Urinary bladder (tissue), 3 donors: ENCODE measurements at regions not wholly inside any gene's neighbourhood (a gene's known extent, or its start where the extent isn't known, plus 50 kb on each side); places are given as distances from the start of the nearest gene placed in this dataset.

Source experiments
- DNase-seq: peaks from one replicate; pipeline ENCODE4 v3.0.0-alpha.2; 2015; ENCODE audit errors: extremely low spot score
- H3K27ac ChIP-seq: one replicate; pipeline ENCODE4 v1.5.1; 2013; ENCODE audit warnings: low read depth, mild to moderate bottlenecking, moderate library complexity
- H3K36me3 ChIP-seq: one replicate; pipeline ENCODE4 v1.6.1; 2013; ENCODE audit warnings: mild to moderate bottlenecking, moderate library complexity; ENCODE audit not compliant: insufficient read depth
- H3K4me1 ChIP-seq: one replicate; pipeline ENCODE4 v1.6.1; 2013; ENCODE audit warnings: mild to moderate bottlenecking, moderate library complexity; ENCODE audit not compliant: insufficient read depth
- H3K4me3 ChIP-seq: one replicate; pipeline ENCODE4 v1.5.1; 2013; ENCODE audit warnings: low read depth, low read length
- WGBS: extraction: QIAGEN DNeasy Blood & Tissue Kit; methylation state at CpG from one replicate; pipeline ENCODE4 v1.1.7; 2013; 5-methylcytosine and 5-hydroxymethylcytosine counted together
- donor health status: healthy with polysubstance abuse.
- donor health status: healthy.

DNA sequence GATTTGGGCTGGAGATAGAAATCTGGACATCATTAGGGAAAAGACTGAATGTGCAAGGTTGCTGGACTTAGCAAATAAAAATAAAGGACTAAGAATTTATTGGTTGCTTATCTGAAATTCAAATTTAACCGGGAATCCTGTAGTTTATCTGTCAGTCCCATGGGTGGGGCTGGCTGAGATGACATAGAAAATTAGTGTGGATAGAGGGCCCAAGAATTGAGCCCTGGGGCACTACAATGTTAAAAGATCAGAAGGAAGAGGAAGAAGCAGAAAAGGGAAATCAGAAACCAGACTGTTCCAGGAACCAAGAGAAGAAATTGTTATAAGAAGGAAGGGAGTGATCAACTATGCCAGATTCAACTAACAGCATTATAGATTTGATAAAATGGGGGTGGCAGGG lies 96.7 kb upstream of the CCDC196 start:
- H3K4me3 ChIP-seq = no peak overlapping the region

DNA sequence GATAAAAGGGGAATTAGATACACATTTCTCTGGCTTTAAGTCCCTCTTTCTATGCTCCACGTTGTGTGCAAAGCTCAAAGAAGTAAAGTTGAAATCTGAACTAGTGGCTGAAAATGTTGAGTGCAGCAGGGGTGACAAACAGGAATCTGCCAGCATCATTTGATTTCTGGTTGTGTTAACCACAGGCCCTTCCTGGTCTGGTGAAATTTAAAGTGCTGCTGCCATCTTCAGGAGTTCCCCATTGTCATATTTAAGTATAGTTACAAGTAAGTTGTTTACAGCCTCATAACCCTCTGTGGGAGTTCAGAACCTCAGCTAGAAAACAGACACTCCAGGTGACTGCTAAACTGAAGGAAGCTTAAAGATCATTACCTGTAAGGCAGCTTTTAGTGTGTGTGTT lies 90.9 kb upstream of the CCDC196 start:
- no peak overlapping the region for H3K27ac ChIP-seq
- WGBS = 18% methylated on average over 1 of the region's 1 CpG

More for the DNA sequence above, 96.7 kb upstream of the CCDC196 start:
- H3K4me1 ChIP-seq = no peaks in the 10 kb centered on the region
- DNase-seq = no peak
- WGBS = 47% methylated on average over 1 of the region's 1 CpG
- no peaks in the 10 kb centered on the region for H3K36me3 ChIP-seq
- no peak overlapping the region for H3K27ac ChIP-seq

DNA sequence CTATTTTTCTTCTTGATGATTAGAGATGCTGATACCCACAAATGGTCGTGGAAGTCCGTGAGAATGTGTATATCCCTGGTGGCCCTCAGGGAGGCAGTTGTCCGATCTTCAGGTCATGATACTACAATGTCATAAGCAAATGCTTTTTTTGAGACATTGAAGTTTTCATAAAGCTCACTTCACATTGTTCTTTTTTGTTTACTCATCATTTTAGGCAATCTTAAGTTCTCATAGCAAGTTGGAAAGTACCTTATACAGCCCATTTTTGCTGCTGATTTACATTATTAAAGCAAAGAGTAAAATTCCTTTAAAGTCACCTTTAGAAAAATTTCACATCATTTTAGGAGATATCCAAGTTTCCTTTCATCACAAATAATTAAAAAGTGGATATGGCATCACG lies 90.0 kb upstream of the CCDC196 start:
- 82% methylated on average over 4 of the region's 4 CpGs for WGBS
- no peaks in the 10 kb centered on the region for H3K36me3 ChIP-seq

More for the DNA sequence above, 90.9 kb upstream of the CCDC196 start:
- Histone ChIP-seq H3K36me3 (no peaks in the 10 kb centered on the region), H3K4me1 (no peaks in the 10 kb centered on the region), H3K4me3 (no peak overlapping the region)
- DNase-seq = no peak

DNA sequence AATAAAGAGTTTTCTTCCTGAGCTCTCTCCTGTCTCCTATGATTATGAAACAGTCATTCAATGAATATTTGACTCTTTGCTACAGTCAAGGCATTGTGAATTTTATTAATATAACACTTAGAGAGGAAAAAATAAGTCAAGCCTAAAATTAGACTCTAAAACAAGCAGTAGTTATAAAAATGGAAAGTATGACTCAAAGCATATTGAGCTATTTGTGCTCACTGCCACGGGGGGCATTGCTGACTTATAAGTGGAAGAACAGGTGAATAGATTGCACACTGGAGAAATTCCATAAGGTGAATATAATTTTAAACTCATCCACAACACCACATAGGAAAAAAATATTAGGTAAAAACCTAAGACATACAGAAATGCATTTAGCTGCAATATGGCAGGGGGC lies 87.7 kb upstream of the CCDC196 start:
- Histone ChIP-seq H3K4me1 (no peaks in the 10 kb centered on the region), H3K27ac (no peak overlapping the region), H3K4me3 (no peak overlapping the region), H3K36me3 (no peaks in the 10 kb centered on the region)
- no peak for DNase-seq
- 64% methylated on average over 1 of the region's 1 CpG for WGBS

More for the DNA sequence above, 90.0 kb upstream of the CCDC196 start:
- no peak for DNase-seq
- H3K4me3 ChIP-seq = no peak overlapping the region
- H3K4me1 ChIP-seq = no peaks in the 10 kb centered on the region
- H3K27ac ChIP-seq = no peak overlapping the region

DNA sequence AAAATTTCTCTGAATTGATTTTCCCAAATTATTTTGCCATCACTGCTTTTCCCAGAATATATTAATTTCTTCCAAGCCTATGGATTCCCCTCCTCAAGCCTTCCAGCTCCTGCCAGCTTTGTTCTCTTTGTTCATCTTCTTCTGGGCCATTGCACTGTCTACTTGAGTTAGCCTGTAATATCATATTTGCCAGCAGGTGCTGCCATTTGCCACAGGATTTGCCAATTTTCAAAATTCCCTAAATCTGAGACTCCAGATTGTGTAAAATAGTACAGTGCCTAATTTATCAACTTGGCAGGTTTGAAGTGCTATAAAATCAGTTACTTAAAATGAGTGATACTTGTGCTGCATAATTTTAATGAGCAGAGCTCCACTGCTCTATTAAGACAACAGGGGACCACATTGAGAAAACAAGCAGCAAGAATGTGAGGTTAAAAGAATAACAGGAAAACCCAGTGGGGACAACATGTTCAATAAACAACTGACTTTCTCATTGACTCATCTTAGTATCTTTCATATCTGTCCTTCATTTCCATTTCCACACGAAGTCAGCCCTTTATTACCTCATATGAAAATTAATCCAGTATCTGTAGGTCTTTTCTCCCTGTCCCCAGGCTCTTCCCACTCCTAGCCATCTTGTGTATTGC lies 84.6 kb upstream of the CCDC196 start:
- no peaks in the 10 kb centered on the region for H3K4me1 ChIP-seq
- WGBS = 52% methylated on average over 1 of the region's 1 CpG
- H3K4me3 ChIP-seq = no peak overlapping the region
- no peak for DNase-seq
- H3K27ac ChIP-seq = no peak overlapping the region
- no peaks in the 10 kb centered on the region for H3K36me3 ChIP-seq

DNA sequence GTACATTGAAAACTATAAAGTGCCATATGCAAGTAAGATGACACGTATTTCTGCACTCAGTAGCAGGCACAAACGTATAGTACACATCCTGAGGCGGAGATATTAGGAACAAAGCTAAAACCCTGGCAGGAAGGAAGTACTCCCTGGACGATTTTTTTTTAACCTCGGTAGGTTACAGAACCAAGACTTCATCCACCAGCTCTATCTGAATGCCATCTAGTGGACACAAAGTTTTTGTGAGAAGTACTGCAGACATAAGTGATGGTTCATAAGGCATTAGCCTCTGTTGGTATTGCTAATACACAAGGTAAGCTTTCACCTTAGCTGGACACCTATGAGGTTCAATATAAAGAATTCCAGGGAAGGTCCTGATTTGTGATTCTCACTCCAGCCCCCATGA lies 83.0 kb upstream of the CCDC196 start:
- WGBS = 15% methylated on average over 5 of the region's 5 CpGs
- H3K4me3 ChIP-seq = no peak overlapping the region
- no peaks in the 10 kb centered on the region for H3K4me1 ChIP-seq
- no peak for DNase-seq
- no peak overlapping the region for H3K27ac ChIP-seq
- H3K36me3 ChIP-seq = no peaks in the 10 kb centered on the region

DNA sequence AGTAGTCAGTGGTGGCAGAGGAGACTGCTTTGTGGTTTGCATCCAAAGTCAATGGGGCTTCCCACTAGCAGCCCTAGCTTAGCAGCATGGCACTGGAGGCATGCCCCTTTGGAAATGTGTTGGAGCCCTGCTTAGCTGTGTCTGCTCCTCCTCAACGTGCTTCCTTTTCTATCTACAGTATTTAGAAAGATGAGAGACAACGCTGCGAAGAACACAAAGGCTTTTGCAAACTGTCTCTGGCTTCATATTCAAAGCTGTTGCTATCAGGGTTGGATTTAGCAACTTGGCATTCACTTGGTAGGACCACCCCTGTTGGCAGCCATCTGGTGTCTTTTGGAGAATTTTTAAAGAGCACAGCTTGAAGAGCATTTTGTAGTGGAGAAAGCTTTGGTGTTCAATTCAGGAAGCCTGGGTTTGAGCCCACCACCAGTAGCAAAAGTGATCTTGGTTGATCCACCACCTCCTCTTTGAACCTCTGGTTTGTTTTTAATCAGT lies 82.1 kb upstream of the CCDC196 start:
- DNase-seq = no peak
- H3K27ac ChIP-seq = no peak overlapping the region
- no peak overlapping the region for H3K4me3 ChIP-seq
- WGBS = 41% methylated on average over 3 of the region's 3 CpGs
- no peaks in the 10 kb centered on the region for H3K4me1 ChIP-seq
- H3K36me3 ChIP-seq = no peaks in the 10 kb centered on the region

DNA sequence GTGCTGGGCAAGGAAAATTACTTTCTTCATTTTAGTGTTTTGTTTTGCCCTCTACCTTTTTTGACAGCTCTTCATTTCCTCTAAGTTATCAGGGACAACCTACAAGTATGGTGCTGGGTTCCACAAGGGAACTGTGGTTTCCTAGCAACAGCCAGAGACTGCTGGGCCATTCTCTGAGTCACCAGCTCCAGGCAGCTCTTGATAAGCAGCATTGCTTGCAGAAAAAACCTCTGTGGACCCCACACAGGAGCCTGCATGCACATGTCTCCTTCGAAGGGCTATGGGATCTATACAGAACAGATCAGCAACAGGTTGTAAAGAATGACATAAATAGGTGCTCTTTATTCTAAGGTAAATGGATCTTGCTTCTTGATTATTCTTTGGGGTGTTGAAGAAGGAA lies 81.0 kb upstream of the CCDC196 start:
- WGBS = 64% methylated on average over 1 of the region's 1 CpG

DNA sequence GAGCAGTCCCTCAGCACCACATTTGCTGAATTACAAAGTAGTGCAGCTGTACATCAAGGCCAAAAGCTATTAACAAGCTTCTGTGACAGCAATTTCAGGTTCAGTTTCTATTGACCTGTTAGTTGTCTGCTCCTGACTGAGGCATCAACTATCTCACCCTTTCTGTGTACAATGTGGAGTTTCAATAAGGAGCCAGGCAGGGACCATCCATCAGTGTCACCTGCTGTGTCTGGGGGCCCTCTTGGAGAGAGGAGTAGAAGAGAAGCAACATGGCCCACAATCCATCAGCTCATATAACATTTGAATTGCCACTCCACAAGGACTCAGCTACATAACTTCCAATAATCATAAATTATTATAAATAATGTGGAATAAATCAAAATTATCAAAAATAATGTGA lies 72.3 kb upstream of the CCDC196 start:
- H3K36me3 ChIP-seq = no peaks in the 10 kb centered on the region
- no peak for DNase-seq
- no peaks in the 10 kb centered on the region for H3K4me1 ChIP-seq
- no peak overlapping the region for H3K27ac ChIP-seq
- no peak overlapping the region for H3K4me3 ChIP-seq

More for the DNA sequence above, 81.0 kb upstream of the CCDC196 start:
- H3K4me1 ChIP-seq = no peaks in the 10 kb centered on the region
- no peak for DNase-seq
- no peak overlapping the region for H3K4me3 ChIP-seq
- H3K27ac ChIP-seq = no peak overlapping the region
- no peaks in the 10 kb centered on the region for H3K36me3 ChIP-seq

DNA sequence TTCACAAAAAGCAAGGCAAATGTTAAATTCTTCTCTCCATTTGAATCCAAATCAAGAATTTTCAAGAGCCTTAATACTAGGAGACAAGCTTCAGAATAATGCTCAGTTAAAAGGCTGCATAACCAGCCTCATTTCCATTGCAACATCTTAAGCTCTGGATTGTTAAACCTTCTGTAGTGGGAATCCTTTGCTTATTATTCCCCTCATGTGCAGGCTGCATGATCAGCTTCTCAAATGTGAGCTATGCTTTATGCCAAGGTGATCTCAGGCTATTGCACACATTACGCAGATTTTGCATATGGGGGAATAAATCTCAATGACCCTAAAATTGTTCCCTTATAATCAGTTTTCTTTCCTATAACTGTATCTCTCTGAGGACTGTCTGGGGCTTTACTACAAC lies 71.7 kb upstream of the CCDC196 start:
- Histone ChIP-seq H3K27ac (no peak overlapping the region), H3K4me1 (no peaks in the 10 kb centered on the region)
- WGBS = 95% methylated on average over 1 of the region's 1 CpG

DNA sequence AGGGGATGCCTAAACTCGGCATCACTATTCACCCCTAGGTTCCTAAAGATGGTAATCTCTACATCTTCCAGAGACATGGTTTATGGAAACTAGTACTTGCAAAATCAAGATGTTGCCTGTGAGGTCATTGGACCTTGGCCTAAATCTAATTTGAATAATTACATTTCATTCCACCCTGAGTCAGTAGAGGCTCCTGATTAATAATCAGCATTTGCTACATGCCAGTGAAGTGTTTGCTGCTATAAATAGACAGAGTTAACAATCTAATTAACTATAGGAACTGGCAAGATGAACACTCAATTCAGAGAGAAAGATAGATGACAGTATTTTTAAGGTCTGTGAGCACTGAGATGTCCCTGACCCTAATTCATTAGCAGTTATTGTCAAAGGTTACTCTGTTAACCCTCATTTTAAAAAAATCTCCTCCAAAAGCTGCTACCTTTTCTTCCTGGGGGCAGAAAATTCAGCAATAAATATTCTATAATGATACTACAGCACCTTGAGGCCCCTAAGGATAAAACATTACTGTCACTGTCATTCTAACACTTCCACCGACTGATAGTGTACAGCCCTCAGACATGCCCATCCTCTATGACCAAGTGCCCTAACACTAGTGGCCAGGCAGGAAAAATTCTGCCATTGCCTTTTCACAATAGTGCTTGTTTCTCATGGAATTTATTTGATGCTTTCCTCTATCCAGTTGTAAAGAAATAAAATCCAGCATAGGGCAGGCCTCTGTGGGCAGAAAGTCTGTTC lies 65.7 kb upstream of the CCDC196 start:
- 81% methylated on average over 2 of the region's 2 CpGs for WGBS
- H3K4me3 ChIP-seq = no peak overlapping the region
- no peak for DNase-seq
- no peaks in the 10 kb centered on the region for H3K36me3 ChIP-seq
- H3K27ac ChIP-seq = no peak overlapping the region
- no peaks in the 10 kb centered on the region for H3K4me1 ChIP-seq

More for the DNA sequence above, 71.7 kb upstream of the CCDC196 start:
- no peak overlapping the region for H3K4me3 ChIP-seq
- no peaks in the 10 kb centered on the region for H3K36me3 ChIP-seq
- no peak for DNase-seq

DNA sequence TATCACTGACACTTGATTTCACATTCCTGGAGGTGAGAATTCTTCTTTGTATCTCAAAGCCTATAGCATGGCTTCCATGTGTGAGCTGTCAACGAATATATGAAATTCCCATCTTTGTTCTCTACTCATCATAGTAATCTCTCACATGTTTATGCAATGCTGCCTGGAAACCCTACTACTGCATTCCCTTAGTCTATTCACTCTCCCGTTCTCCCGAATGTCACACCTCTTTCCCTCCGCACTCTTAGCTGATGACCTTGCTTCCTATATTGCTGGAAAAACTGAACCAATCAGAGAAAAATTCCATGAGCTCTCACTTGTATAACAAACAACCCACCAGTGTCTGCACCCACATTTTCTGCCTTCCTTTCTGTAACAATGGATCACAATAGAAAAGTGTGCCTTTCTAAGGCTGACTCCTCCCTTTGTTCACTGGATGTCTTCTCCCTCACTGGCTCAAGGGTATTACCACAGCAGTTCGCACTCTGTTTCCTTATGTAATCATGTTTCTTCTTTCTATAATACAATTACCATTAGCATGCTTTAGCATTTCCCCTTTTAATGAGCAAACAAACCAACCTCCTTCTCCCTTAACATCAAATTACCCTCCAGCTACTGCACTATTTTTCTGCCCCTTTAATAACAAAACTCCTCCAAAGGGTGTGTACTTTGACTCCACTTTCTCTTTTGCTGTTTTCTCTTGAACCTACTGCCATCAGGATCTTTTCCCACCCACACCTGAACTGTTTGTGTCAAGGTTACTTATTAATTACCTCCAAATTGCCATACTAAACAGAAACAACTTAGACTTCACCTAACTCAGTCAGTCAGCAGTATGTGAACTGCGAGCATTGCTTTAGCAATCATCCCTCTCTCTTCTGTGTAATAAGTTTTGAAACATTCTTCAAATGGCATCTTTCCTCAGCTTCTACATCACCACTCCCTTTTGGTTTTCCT lies 63.9 kb upstream of the CCDC196 start:
- 85% methylated on average over 6 of the region's 6 CpGs for WGBS
- H3K27ac ChIP-seq = no peak overlapping the region
- no peaks in the 10 kb centered on the region for H3K4me1 ChIP-seq
- no peak for DNase-seq
- H3K36me3 ChIP-seq = no peaks in the 10 kb centered on the region
- no peak overlapping the region for H3K4me3 ChIP-seq

DNA sequence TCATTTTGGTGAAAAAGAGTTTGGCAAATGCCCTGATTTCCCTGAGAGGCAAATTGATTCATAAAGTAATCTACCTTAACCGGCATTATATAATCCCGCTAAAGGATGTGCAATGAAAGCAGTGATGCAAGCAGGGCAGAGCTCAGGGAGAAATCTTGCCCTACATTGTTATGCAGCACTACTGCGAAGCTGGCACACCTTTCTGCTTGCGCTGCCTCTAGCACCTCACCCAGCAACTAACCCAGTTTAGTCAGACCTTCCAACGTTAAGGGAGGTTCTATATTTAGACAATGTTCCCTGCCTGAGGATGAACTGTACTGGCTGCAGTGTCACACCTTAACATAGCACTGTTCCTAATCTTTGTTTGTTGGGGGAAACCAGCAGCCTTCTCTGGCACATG lies 60.8 kb upstream of the CCDC196 start:
- WGBS = 80% methylated on average over 5 of the region's 5 CpGs
- Histone ChIP-seq H3K36me3 (no peaks in the 10 kb centered on the region), H3K4me1 (no peaks in the 10 kb centered on the region), H3K27ac (no peak overlapping the region), H3K4me3 (no peak overlapping the region)
- no peak for DNase-seq
